ENCODE measurements at regions not wholly inside any gene's neighbourhood (a gene's known extent, or its start where the extent isn't known, plus 50 kb on each side); places are given as distances from the start of the nearest gene placed in this dataset.

DNA sequence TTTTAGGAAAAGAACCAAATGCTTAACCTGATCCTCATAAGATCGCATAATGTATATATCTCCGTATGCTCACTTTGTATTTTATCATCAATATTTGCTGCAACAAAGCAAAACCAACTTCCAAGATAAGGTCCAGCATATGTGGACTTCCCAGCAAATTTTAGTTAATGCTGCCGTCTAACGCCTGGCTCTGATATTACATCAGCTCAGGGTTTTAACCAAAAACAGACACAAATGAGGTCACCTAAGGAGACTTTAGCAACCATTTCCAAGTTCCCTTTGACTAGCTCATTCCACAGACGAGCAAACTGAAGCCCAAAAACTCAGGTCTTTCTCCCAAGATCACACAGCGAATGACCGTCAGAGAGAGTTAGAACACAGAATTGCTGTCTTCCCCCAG, 59.4 kb upstream of the UCN3 start:
- DNase-seq (ENCODE audit: low read depth in 2 of 2), result no peak

DNA sequence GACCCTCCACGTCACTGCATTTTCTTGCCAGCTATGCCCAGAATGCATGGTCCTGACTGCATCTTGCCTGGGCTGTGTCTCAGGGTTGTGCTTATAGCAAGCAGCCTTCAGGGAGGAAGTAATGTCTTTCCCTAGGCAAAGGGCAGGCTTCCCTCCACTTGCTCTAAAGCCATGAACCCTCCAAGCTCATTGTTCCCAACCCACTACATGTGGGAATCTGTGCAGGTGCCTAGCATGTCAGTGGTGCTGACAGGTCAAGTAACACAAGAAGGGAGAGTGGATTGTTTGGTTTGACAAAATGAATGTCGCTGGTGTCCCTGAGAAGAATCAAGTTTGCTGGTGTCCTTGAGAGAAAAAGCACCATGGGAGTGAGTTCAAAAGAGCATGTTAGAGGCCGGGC, 53.9 kb upstream of the UCN3 start:
- no peak for DNase-seq (ENCODE audit: low read depth in 2 of 2)

DNA sequence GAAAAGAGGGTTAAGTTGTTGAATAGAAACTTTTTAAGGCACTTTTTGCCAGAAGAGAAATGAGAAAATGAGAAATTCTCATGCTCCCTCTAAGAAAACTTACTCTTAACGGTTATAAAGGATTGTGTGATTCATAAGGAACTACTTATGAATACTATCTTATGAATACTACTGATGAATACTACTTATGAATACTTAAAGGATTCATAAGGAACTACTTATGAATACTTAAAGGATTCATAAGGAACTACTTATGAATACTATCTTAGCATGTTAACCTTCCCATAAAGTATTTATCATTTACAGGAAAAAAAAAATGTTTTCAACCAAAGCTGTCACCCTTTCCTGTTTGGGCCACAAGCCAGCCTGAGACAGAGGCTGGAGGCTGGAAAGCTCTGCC, 53.1 kb upstream of the UCN3 start:
- no peak for DNase-seq (ENCODE audit: low read depth in 2 of 2)

DNA sequence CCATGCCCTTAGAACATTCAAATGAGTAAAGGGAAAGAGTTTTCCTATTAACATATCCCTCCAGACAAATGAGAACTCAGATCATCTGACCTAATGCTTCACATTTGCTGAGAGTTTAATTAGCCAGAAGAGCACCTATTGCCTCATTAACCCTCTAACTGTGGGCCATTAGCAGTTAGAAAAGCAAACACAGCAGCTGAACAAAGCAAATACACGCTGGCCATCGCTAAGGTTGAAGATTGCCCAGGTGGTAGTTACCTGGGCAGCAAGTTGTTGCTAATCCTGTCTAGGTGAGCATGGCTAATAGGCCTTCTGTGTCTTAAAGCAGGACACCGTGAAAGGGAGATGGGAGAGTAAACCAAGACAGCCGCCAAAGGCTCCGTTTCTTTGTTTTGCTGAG, 49.9 kb upstream of the UCN3 start:
- DNase-seq (ENCODE audit: low read depth in 2 of 2), result no peak

Measured in stimulated activated CD4-positive, alpha-beta T cell treated with anti-CD3 and anti-CD28 coated beads, Interleukin-1b, Interleukin-23, amount 100 ng/mL, for 1 hour (primary cell).